ENCODE measurements at regions not wholly inside any gene's neighbourhood (a gene's known extent, or its start where the extent isn't known, plus 50 kb on each side); places are given as distances from the start of the nearest gene placed in this dataset.

DNA sequence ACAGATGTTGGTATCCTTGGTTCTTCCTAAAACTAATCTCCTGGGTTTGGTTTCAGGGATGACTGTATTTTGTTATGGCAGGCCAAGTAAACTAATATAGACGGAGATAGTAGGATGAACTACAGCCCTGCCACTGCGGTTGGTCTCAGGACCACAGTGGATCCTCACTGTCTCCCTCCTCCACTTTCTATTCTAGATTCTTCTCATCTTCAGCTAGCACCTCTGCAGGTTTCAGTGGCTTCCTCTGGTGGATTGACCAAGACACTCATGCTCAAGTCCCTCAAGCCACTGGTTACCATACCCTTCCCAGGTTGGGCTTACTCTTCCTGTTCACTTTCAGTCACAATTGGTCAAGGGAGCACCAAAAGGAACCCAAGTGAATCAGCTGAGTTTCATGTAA is 71.1 kb upstream of the CLDN18 start:
- Histone ChIP-seq H3K4me2 (ENCODE audit: low read length) (no peak overlapping the region), H3K79me2 (ENCODE audit: low read length) (no peaks in the 10 kb centered on the region), H3K36me3 (replicated peaks; ENCODE audit: low read depth, low read length) (no peaks in the 10 kb centered on the region), H3K27ac (ENCODE audit: low read length) (no peak overlapping the region), H3K4me1 (ENCODE audit: low read length) (no peaks in the 10 kb centered on the region), H3K4me3 (ENCODE audit: low read length) (no peak overlapping the region), H4K20me1 (ENCODE audit: insufficient read depth, low read length) (no peaks in the 10 kb centered on the region), H3K9ac (ENCODE audit: low read length) (no peak overlapping the region), H2AFZ (ENCODE audit: low read depth, low read length) (no peak overlapping the region), H3K9me3 (ENCODE audit: insufficient read depth, low read length) (no peaks in the 10 kb centered on the region), H3K27me3 (ENCODE audit: low read depth, low read length) (peaks cover 4% of the 10 kb centered on the region; the same call in 1 of the 2 replicates)
- no peak for TF ChIP-seq EZH2phosphoT487 (IDR thresholded peaks at IDR 0.05; ENCODE audit: low read depth)
- TF ChIP-seq, protein P1, sequence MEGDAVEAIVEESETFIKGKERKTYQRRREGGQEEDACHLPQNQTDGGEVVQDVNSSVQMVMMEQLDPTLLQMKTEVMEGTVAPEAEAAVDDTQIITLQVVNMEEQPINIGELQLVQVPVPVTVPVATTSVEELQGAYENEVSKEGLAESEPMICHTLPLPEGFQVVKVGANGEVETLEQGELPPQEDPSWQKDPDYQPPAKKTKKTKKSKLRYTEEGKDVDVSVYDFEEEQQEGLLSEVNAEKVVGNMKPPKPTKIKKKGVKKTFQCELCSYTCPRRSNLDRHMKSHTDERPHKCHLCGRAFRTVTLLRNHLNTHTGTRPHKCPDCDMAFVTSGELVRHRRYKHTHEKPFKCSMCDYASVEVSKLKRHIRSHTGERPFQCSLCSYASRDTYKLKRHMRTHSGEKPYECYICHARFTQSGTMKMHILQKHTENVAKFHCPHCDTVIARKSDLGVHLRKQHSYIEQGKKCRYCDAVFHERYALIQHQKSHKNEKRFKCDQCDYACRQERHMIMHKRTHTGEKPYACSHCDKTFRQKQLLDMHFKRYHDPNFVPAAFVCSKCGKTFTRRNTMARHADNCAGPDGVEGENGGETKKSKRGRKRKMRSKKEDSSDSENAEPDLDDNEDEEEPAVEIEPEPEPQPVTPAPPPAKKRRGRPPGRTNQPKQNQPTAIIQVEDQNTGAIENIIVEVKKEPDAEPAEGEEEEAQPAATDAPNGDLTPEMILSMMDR (IDR thresholded peaks at IDR 0.05; ENCODE audit: low read depth, low read length) = no peak

DNA sequence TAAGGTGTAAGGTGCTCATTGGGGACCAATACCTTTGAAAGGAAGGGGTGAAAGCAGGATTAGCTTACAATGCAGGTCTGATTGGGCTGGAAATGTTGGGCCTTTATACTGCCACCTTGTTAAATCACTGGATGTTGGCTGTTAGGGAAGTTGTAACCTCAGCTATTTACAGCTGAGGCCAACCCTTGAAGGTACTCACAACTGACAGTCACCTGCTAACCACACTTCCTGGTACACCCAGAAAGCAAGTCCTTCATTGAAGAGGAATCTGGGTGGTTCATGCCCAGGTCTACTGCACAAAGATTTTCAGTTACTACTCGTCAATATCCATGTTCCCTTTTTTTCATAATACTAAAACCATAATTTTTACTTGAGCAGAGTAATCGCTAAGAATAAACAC is 65.4 kb upstream of the CLDN18 start:
- no peak for TF ChIP-seq EZH2phosphoT487 (IDR thresholded peaks at IDR 0.05; ENCODE audit: low read depth)
- TF ChIP-seq, protein P1 (IDR thresholded peaks at IDR 0.05; ENCODE audit: low read depth, low read length) = no peak
- Histone ChIP-seq H3K27ac (ENCODE audit: low read length) (no peak overlapping the region), H2AFZ (ENCODE audit: low read depth, low read length) (no peak overlapping the region), H4K20me1 (ENCODE audit: insufficient read depth, low read length) (no peaks in the 10 kb centered on the region), H3K36me3 (replicated peaks; ENCODE audit: low read depth, low read length) (no peaks in the 10 kb centered on the region), H3K9me3 (ENCODE audit: insufficient read depth, low read length) (no peaks in the 10 kb centered on the region), H3K4me2 (ENCODE audit: low read length) (no peak overlapping the region), H3K27me3 (ENCODE audit: low read depth, low read length) (no peaks in the 10 kb centered on the region), H3K4me1 (ENCODE audit: low read length) (no peaks in the 10 kb centered on the region), H3K9ac (ENCODE audit: low read length) (no peak overlapping the region), H3K4me3 (ENCODE audit: low read length) (no peak overlapping the region), H3K79me2 (ENCODE audit: low read length) (no peaks in the 10 kb centered on the region)

DNA sequence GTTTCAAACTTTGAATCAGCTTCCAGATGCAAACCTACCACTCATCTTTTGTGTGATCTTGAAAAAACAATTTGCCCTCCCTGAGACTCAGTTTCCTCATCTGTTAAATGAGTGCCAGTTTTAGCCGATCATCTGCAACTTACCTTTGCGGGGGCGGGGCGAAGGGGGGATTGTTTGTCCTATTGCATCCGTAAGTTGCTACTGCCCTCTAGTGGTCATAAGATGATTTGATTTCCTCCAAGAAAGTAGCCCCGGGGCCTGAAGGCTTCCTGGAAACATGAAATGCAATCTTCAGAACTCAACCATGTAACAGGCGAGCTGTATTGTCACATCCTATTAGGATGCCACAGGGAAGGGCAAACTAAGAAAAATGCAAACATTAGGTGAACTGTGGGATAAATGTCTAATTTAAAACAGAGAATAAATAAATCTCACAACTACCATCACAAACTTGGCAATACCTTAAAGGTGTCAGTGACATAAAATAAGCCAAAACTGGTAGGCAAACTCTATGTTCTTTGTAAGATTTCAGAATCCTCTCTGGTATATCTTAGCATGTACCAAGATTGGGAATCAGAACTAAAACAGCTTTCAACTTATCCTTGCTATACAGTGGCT is 63.5 kb upstream of the CLDN18 start:
- H3K9ac ChIP-seq (ENCODE audit: low read length) = no peak overlapping the region
- no peaks in the 10 kb centered on the region for H3K27me3 ChIP-seq (ENCODE audit: low read depth, low read length)
- no peaks in the 10 kb centered on the region for H3K79me2 ChIP-seq (ENCODE audit: low read length)
- no peak overlapping the region for H3K27ac ChIP-seq (ENCODE audit: low read length)
- H3K4me2 ChIP-seq (ENCODE audit: low read length) = peak overlapping the region; percentile 38
- no peaks in the 10 kb centered on the region for H3K36me3 ChIP-seq (replicated peaks; ENCODE audit: low read depth, low read length)
- no peaks in the 10 kb centered on the region for H4K20me1 ChIP-seq (ENCODE audit: insufficient read depth, low read length)
- H3K4me3 ChIP-seq (ENCODE audit: low read length) = no peak overlapping the region
- no peaks in the 10 kb centered on the region for H3K4me1 ChIP-seq (ENCODE audit: low read length)
- TF ChIP-seq, protein P1 (IDR thresholded peaks at IDR 0.05; ENCODE audit: low read depth, low read length) = peak; percentile 86
- no peak for TF ChIP-seq EZH2phosphoT487 (IDR thresholded peaks at IDR 0.05; ENCODE audit: low read depth)
- no peak overlapping the region; the same call in 1 of the 2 replicates for H2AFZ ChIP-seq (ENCODE audit: low read depth, low read length)
- no peaks in the 10 kb centered on the region for H3K9me3 ChIP-seq (ENCODE audit: insufficient read depth, low read length)

DNA sequence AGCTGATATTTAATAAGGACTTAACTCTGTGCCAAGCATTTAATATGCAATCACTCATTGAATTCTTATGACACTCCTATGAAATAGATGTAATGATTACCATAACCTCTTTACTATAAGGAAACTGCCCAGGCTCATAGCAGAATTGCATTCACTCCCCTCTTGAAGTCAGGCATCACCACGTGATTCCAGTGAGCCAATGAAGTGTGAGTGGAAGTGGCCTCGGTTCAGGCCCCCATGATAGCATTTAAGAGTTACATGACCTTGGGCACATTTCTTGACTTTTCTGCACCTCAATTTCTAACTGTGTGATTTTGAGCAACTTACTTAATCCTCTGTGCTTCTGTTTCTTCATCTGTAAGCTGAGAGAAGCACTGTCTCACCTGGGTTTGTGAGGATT is 62.8 kb upstream of the CLDN18 start:
- H3K27me3 ChIP-seq (ENCODE audit: low read depth, low read length) = no peaks in the 10 kb centered on the region
- no peak overlapping the region for H3K27ac ChIP-seq (ENCODE audit: low read length)
- no peak for TF ChIP-seq EZH2phosphoT487 (IDR thresholded peaks at IDR 0.05; ENCODE audit: low read depth)
- TF ChIP-seq, protein P1 (IDR thresholded peaks at IDR 0.05; ENCODE audit: low read depth, low read length) = no peak
- no peaks in the 10 kb centered on the region for H3K9me3 ChIP-seq (ENCODE audit: insufficient read depth, low read length)
- H4K20me1 ChIP-seq (ENCODE audit: insufficient read depth, low read length) = no peaks in the 10 kb centered on the region
- H3K79me2 ChIP-seq (ENCODE audit: low read length) = no peaks in the 10 kb centered on the region
- H2AFZ ChIP-seq (ENCODE audit: low read depth, low read length) = no peak overlapping the region
- no peaks in the 10 kb centered on the region for H3K4me1 ChIP-seq (ENCODE audit: low read length)
- no peak overlapping the region for H3K4me2 ChIP-seq (ENCODE audit: low read length)
- no peak overlapping the region for H3K4me3 ChIP-seq (ENCODE audit: low read length)
- no peaks in the 10 kb centered on the region for H3K36me3 ChIP-seq (replicated peaks; ENCODE audit: low read depth, low read length)
- no peak overlapping the region for H3K9ac ChIP-seq (ENCODE audit: low read length)
